ENCODE measurements at regions not wholly inside any gene's neighbourhood (a gene's known extent, or its start where the extent isn't known, plus 50 kb on each side); places are given as distances from the start of the nearest gene placed in this dataset.

- no peak for TF ChIP-seq CTCF (IDR thresholded peaks at IDR 0.05; ENCODE audit: insufficient read depth, low read length, poor library complexity, severe bottlenecking)
- DNase-seq (ENCODE audit: extremely low read depth, insufficient read length) = no peak
- Histone ChIP-seq H3K36me3 (ENCODE audit: control insufficient read depth, insufficient read depth, low read length) (no peaks in the 10 kb centered on the region), H3K27me3 (replicated peaks; ENCODE audit: control insufficient read depth, insufficient read depth, low read length) (no peaks in the 10 kb centered on the region; the same call in 1 of the 2 replicates), H3K4me3 (replicated peaks; ENCODE audit: low read depth, low read length) (no peak overlapping the region)
Measured at GRCh38 chr9:118554987-118555386, 814.2 kb downstream of the BRINP1 start.

GRCh38 chr9:118558026-118558425, 811.2 kb downstream of the BRINP1 start:
- H3K36me3 ChIP-seq (ENCODE audit: control insufficient read depth, insufficient read depth, low read length) = no peaks in the 10 kb centered on the region
- H3K27me3 ChIP-seq (replicated peaks; ENCODE audit: control insufficient read depth, insufficient read depth, low read length) = no peaks in the 10 kb centered on the region
- H3K4me3 ChIP-seq (replicated peaks; ENCODE audit: low read depth, low read length) = no peak overlapping the region
- no peak for TF ChIP-seq CTCF (IDR thresholded peaks at IDR 0.05; ENCODE audit: insufficient read depth, low read length, poor library complexity, severe bottlenecking)
- DNase-seq (ENCODE audit: extremely low read depth, insufficient read length) = no peak

GRCh38 chr9:118558891-118559290, 810.3 kb downstream of the BRINP1 start:
- Histone ChIP-seq H3K36me3 (ENCODE audit: control insufficient read depth, insufficient read depth, low read length) (no peaks in the 10 kb centered on the region), H3K27me3 (replicated peaks; ENCODE audit: control insufficient read depth, insufficient read depth, low read length) (no peaks in the 10 kb centered on the region), H3K4me3 (replicated peaks; ENCODE audit: low read depth, low read length) (no peak overlapping the region)
- no peak for TF ChIP-seq CTCF (IDR thresholded peaks at IDR 0.05; ENCODE audit: insufficient read depth, low read length, poor library complexity, severe bottlenecking)
- DNase-seq (ENCODE audit: extremely low read depth, insufficient read length) = no peak

GRCh38 chr9:118561051-118561450, 808.2 kb downstream of the BRINP1 start:
- H3K27me3 ChIP-seq (replicated peaks; ENCODE audit: control insufficient read depth, insufficient read depth, low read length) = no peaks in the 10 kb centered on the region
- no peak for TF ChIP-seq CTCF (IDR thresholded peaks at IDR 0.05; ENCODE audit: insufficient read depth, low read length, poor library complexity, severe bottlenecking)
- no peaks in the 10 kb centered on the region for H3K36me3 ChIP-seq (ENCODE audit: control insufficient read depth, insufficient read depth, low read length)
- no peak for DNase-seq (ENCODE audit: extremely low read depth, insufficient read length)
- no peak overlapping the region for H3K4me3 ChIP-seq (replicated peaks; ENCODE audit: low read depth, low read length)

- DNase-seq (ENCODE audit: extremely low read depth, insufficient read length) = no peak
- TF ChIP-seq CTCF (IDR thresholded peaks at IDR 0.05; ENCODE audit: insufficient read depth, low read length, poor library complexity, severe bottlenecking) = no peak
- H3K4me3 ChIP-seq (replicated peaks; ENCODE audit: low read depth, low read length) = no peak overlapping the region
Measured at GRCh38 chr9:118563677-118564076, 805.6 kb downstream of the BRINP1 start.

GRCh38 chr9:118567861-118568260, 801.4 kb downstream of the BRINP1 start:
- Histone ChIP-seq H3K27me3 (replicated peaks; ENCODE audit: control insufficient read depth, insufficient read depth, low read length) (no peaks in the 10 kb centered on the region), H3K36me3 (ENCODE audit: control insufficient read depth, insufficient read depth, low read length) (no peaks in the 10 kb centered on the region), H3K4me3 (replicated peaks; ENCODE audit: low read depth, low read length) (no peak overlapping the region)
- no peak for DNase-seq (ENCODE audit: extremely low read depth, insufficient read length)
- TF ChIP-seq CTCF (IDR thresholded peaks at IDR 0.05; ENCODE audit: insufficient read depth, low read length, poor library complexity, severe bottlenecking) = no peak

More at GRCh38 chr9:118563677-118564076, 805.6 kb downstream of the BRINP1 start:
- no peaks in the 10 kb centered on the region for H3K27me3 ChIP-seq (replicated peaks; ENCODE audit: control insufficient read depth, insufficient read depth, low read length)
- H3K36me3 ChIP-seq (ENCODE audit: control insufficient read depth, insufficient read depth, low read length) = no peaks in the 10 kb centered on the region
